Endothelial cell of umbilical vein (primary cell): ENCODE measurements at regions not wholly inside any gene's neighbourhood (a gene's known extent, or its start where the extent isn't known, plus 50 kb on each side); places are given as distances from the start of the nearest gene placed in this dataset.

Experiments used
- BruUV-seq: library from RNA; stranded (reverse); fragments of 400-500 nt; replicated peaks from 2 replicates; lab custom pipeline; 2021; lab: Mats Ljungman, UMichigan
- CTCF ChIA-PET: fragments of 300-600, 350-600 bp; sonication (Branson Sonifier 250); formaldehyde crosslinking; loops from one replicate; lab custom pipeline; 2021; ENCODE audit warnings: antibody characterized with exemption, inconsistent platforms; lab: Charles Lee
- POLR2A ChIA-PET: fragments of 300-600, 350-600 bp; sonication (Branson Sonifier 250); formaldehyde crosslinking; loops from one replicate; lab custom pipeline; 2021; ENCODE audit warnings: antibody characterized with exemption, inconsistent platforms; lab: Charles Lee
- DNase-seq: peaks from one replicate; pipeline ENCODE4 v3.0.0-alpha.2; 2011; ENCODE audit warnings: low read depth, low spot score
- FAIRE-seq: peaks from 2 replicates; lab custom pipeline; 2011; peaks lifted over from hg19 to GRCh38; lab: Jason Lieb, UNC
- H2AFZ ChIP-seq: 2 replicates; pipeline ENCODE4 v1.6.0; 2012; ENCODE audit warnings: low read depth, low read length, control low read depth, inconsistent platforms
- H3K27ac ChIP-seq: 2 replicates; pipeline ENCODE4 v1.5.1; 2011; ENCODE audit warnings: low read depth, mild to moderate bottlenecking, control low read depth, low read length, moderate library complexity; ENCODE audit not compliant: insufficient read depth
- H3K27me3 ChIP-seq, 2 experiments: 2 replicates each; pipeline versions ENCODE4 v1.6.0 to v1.6.1; 2011; ENCODE audit warnings: low read length in 2 of 2, mixed read lengths in 1 of 2; ENCODE audit not compliant: control insufficient read depth in 2 of 2, insufficient read depth in 2 of 2
- H3K36me3 ChIP-seq, 2 experiments: 2 replicates in 1 of 2; 3 replicates in 1 of 2; pipeline ENCODE4 v1.5.1; 2011; ENCODE audit warnings: low read length in 2 of 2, mild to moderate bottlenecking in 1 of 2, moderate library complexity in 1 of 2; ENCODE audit not compliant: control insufficient read depth in 2 of 2, insufficient read depth in 2 of 2; ENCODE audit errors: extremely low read depth in 1 of 2
- H3K4me1 ChIP-seq: 3 replicates; pipeline ENCODE4 v1.5.1; 2011; ENCODE audit warnings: mild to moderate bottlenecking, low read length; ENCODE audit not compliant: control insufficient read depth, insufficient read depth; ENCODE audit errors: extremely low read depth
- H3K4me2 ChIP-seq: 2 replicates; pipeline ENCODE4 v1.6.1; 2011; ENCODE audit warnings: low read length, control low read depth, mixed read lengths; ENCODE audit not compliant: insufficient read depth
- H3K4me3 ChIP-seq, 3 experiments: fragments of 200-600 bp in 1 of 3; sonication (generic), shearing (Covaris generic) in 1 of 3; replicated peaks in 1 of 3; 2 replicates each; pipeline ENCODE4 v1.5.1; 2011 to 2016; ENCODE audit warnings: control low read depth in 3 of 3, low read length in 3 of 3, mild to moderate bottlenecking in 2 of 3, inconsistent platforms in 1 of 3, low read depth in 1 of 3, moderate library complexity in 1 of 3; ENCODE audit not compliant: insufficient read depth in 1 of 3
- H3K79me2 ChIP-seq: 2 replicates; pipeline ENCODE4 v1.6.0; 2012; ENCODE audit warnings: low read length, inconsistent platforms; ENCODE audit not compliant: control insufficient read depth, insufficient read depth
- H3K9ac ChIP-seq: replicated peaks from 2 replicates; pipeline ENCODE3; 2011; ENCODE audit warnings: low read length, control low read depth; ENCODE audit not compliant: insufficient read depth; ENCODE audit errors: extremely low read depth
- H3K9me1 ChIP-seq: replicated peaks from 3 replicates; pipeline ENCODE4 v1.6.0; 2011; ENCODE audit warnings: mild to moderate bottlenecking, low read length; ENCODE audit not compliant: control insufficient read depth, insufficient read depth; ENCODE audit errors: extremely low read depth
- H3K9me3 ChIP-seq: replicated peaks from 2 replicates; pipeline ENCODE4 v1.5.1; 2012; ENCODE audit warnings: low read length, inconsistent platforms; ENCODE audit not compliant: control insufficient read depth, insufficient read depth
- H4K20me1 ChIP-seq: replicated peaks from 2 replicates; pipeline ENCODE3; 2011; ENCODE audit warnings: mild to moderate bottlenecking, low read length; ENCODE audit not compliant: control insufficient read depth, insufficient read depth; ENCODE audit errors: extremely low read depth
- CTCF ChIP-seq, 2 donors: IDR thresholded peaks; 1 replicate in 1 of 2; 2 replicates in 1 of 2; pipeline ENCODE4 v1.5.1; 2011; ENCODE audit warnings: low read length in 2 of 2, mild to moderate bottlenecking in 2 of 2, moderate library complexity in 2 of 2, control low read depth in 1 of 2, inconsistent platforms in 1 of 2, low read depth in 1 of 2; ENCODE audit not compliant: insufficient read depth in 1 of 2; ENCODE audit errors: extremely low read depth in 1 of 2
- EZH2 ChIP-seq: IDR thresholded peaks from 2 replicates; pipeline ENCODE4 v1.6.1; 2012; ENCODE audit warnings: borderline replicate concordance, low read depth, mild to moderate bottlenecking, moderate library complexity, low read length, inconsistent platforms; ENCODE audit not compliant: severe bottlenecking
- FOS ChIP-seq: IDR thresholded peaks from 2 replicates; pipeline ENCODE4 v1.6.1; 2011; ENCODE audit warnings: mild to moderate bottlenecking, low read length, moderate library complexity, borderline replicate concordance; ENCODE audit not compliant: insufficient read depth
- GATA2 ChIP-seq: IDR thresholded peaks from 2 replicates; pipeline ENCODE4 v1.7.0; 2011; ENCODE audit warnings: low read depth, mild to moderate bottlenecking, moderate library complexity, mixed read lengths, low read length; ENCODE audit not compliant: insufficient read length, insufficient read depth
- JUN ChIP-seq: IDR thresholded peaks from 2 replicates; pipeline ENCODE4 v1.6.1; 2011; ENCODE audit warnings: borderline replicate concordance, low read depth; ENCODE audit not compliant: insufficient read length, insufficient read depth
- MYC ChIP-seq: IDR thresholded peaks from one replicate; pipeline ENCODE4 v1.6.1; 2011; ENCODE audit warnings: mild to moderate bottlenecking, low read depth, low read length
- POLR2A ChIP-seq: IDR thresholded peaks from 2 replicates; pipeline ENCODE4 v1.6.1; 2012; ENCODE audit warnings: low read depth, mild to moderate bottlenecking, control low read depth, low read length
- POLR2AphosphoS5 ChIP-seq: IDR thresholded peaks from 2 replicates; pipeline ENCODE4 v1.6.1; 2012; ENCODE audit warnings: low read depth, mild to moderate bottlenecking, control low read depth, low read length, moderate library complexity; ENCODE audit not compliant: insufficient read depth
- dilution Hi-C: fragments of 300-500 bp; cut with MboI; formaldehyde crosslinking; loops from one replicate; pipeline ENCODE4 v1.15.0; 2019; ENCODE audit warnings: low sequenced_read_pairs; ENCODE audit not compliant: extremely low pct_ligation_motif_present
- intact Hi-C: fragments of 100-400 bp; cut with micrococcal nuclease; formaldehyde crosslinking; loops from one replicate; pipeline ENCODE4 v1.10.0; 2022
- TF ChIP-seq, protein P1 (sequence below): IDR thresholded peaks from 2 replicates; pipeline ENCODE4 v1.6.1; 2011; ENCODE audit not compliant: insufficient read depth, insufficient read length

GRCh38 chr1:188582911-188583532 lies 1754.3 kb downstream of the PLA2G4A start:
- no peak overlapping the region for H3K4me2 ChIP-seq
- no peaks in the 10 kb centered on the region for H3K36me3 ChIP-seq
- FAIRE-seq (no peak), DNase-seq (no peak)
- no peak overlapping the region for H3K9ac ChIP-seq
- BruUV-seq, result no TSS peak
- H3K9me1 ChIP-seq, result no peaks in the 10 kb centered on the region
- CTCF ChIA-PET, result interaction anchor here (0.7 kb wide), 1 partner anchor 9 kb away, joined by 3 read pairs; no protein-coding TSS in a partner anchor
- no peaks in the 10 kb centered on the region for H3K9me3 ChIP-seq
- H3K4me3 ChIP-seq, result no peak overlapping the region
- H3K27ac ChIP-seq, result no peak overlapping the region
- no peaks in the 10 kb centered on the region for H3K4me1 ChIP-seq
- POLR2A ChIA-PET, result no interaction called here
- H4K20me1 ChIP-seq, result no peaks in the 10 kb centered on the region
- no peaks in the 10 kb centered on the region for H3K79me2 ChIP-seq
- dilution Hi-C loops, result no loop called here
- TF ChIP-seq, protein P1, sequence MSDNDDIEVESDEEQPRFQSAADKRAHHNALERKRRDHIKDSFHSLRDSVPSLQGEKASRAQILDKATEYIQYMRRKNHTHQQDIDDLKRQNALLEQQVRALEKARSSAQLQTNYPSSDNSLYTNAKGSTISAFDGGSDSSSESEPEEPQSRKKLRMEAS, result no peak
- TF ChIP-seq FOS (no peak), CTCF (IDR thresholded peaks at IDR 0.05; ENCODE audit: extremely low read depth in 1 of 2, insufficient read depth in 1 of 2, low read depth in 1 of 2, low read length in 2 of 2) (no peak), GATA2 (no peak), JUN (no peak), EZH2 (no peak), POLR2A (no peak), POLR2AphosphoS5 (no peak), MYC (no peak)
- H2AFZ ChIP-seq, result no peak overlapping the region
- intact Hi-C loops, result no loop called here
- H3K27me3 ChIP-seq, result no peaks in the 10 kb centered on the region
